ENCODE measurements at regions not wholly inside any gene's neighbourhood (a gene's known extent, or its start where the extent isn't known, plus 50 kb on each side); places are given as distances from the start of the nearest gene placed in this dataset.

- TF ChIP-seq CTCF (IDR thresholded peaks at IDR 0.05; ENCODE audit: insufficient read depth, low read length, poor library complexity, severe bottlenecking) (no peak), EZH2phosphoT487 (conservative IDR thresholded peaks at IDR 0.05; ENCODE audit: low read length) (no peak)
These were observed 275.6 kb upstream of the ELAC2 start for GRCh38 chr17:13293421-13293820.

Measured in SU-DHL-6 (cell line).